Pancreas (tissue), 10 donors: ENCODE measurements at regions not wholly inside any gene's neighbourhood (a gene's known extent, or its start where the extent isn't known, plus 50 kb on each side); places are given as distances from the start of the nearest gene placed in this dataset.

Experiments
- ATAC-seq, 4 donors: fragments of 200-7000 bp; cut with Tn5 transposase; one replicate each; pipeline versions ENCODE4 v1.8.0 to v1.9.1; 2020; ENCODE audit warnings: mild to moderate bottlenecking in 4 of 4, moderate library complexity in 4 of 4
- DNase-seq, 6 donors: peaks; one replicate each; pipeline ENCODE4 v3.0.0-alpha.2; 2020
- FAIRE-seq: peaks from 2 replicates; lab custom pipeline; 2012; peaks lifted over from hg19 to GRCh38; lab: Jason Lieb, UNC
- H3K27ac ChIP-seq, 4 donors: fragments of 200-600 bp; sonication (generic); 1 replicate in 3 of 4; 2 replicates in 1 of 4; pipeline versions ENCODE4 v1.5.0 to v1.8.0; 2020
- H3K27me3 ChIP-seq, 4 donors: fragments of 200-600 bp; one replicate each; pipeline ENCODE4 v1.8.0; 2021
- H3K36me3 ChIP-seq, 3 donors: fragments of 200-600 bp; sonication (generic) in 1 of 3; one replicate each; pipeline versions ENCODE4 v1.5.0 to v1.8.0; 2020 to 2021
- H3K4me1 ChIP-seq, 3 donors: fragments of 200-600 bp; one replicate each; pipeline ENCODE4 v1.8.0; 2021
- H3K4me3 ChIP-seq, 4 donors: fragments of 200-600 bp; sonication (generic) in 2 of 4; one replicate each; pipeline versions ENCODE4 v1.5.0 to v1.8.0; 2020 to 2021
- H3K9me3 ChIP-seq, 4 donors: fragments of 200-600 bp; one replicate each; pipeline ENCODE4 v1.8.0; 2021
- CTCF ChIP-seq, 4 donors: fragments of 200-600 bp; sonication (generic) in 3 of 4; IDR thresholded peaks; one replicate each; pipeline versions ENCODE4 v1.5.0 to v1.8.0; 2021; ENCODE audit warnings: antibody characterized with exemption in 4 of 4
- WGBS, 2 donors: extraction: QIAGEN DNeasy Blood & Tissue Kit; methylation state at CpG; one replicate each; pipeline ENCODE4 v1.1.7; 2013; 5-methylcytosine and 5-hydroxymethylcytosine counted together
- intact Hi-C, 3 donors: fragments of 100-400 bp; cut with DNase I; formaldehyde crosslinking; loops; one replicate each; pipeline versions ENCODE4 v1.11.1 to v1.14.2; 2022
- donor health status: healthy with polysubstance abuse.
- donor health status: DM: no; HTN: no; CAD: no; lungs with moderate emphysema.
- donor health status: DM: no; HTN: no; CAD: no.
- donor health status: control.
- donor health status: control.
- donor health status: Bipolar disorder and iron deficiency.
- donor health status: DM: yes; HTN: yes; CAD: no.
- donor health status: DM: no; HTN: no; CAD: no.
- donor health status: DM: no; HTN: no; CAD: no.
- donor health status: DM: yes; HTN: yes; CAD: no.

GRCh38 chr17:59451706-59452105 is 113.7 kb upstream of the DHX40 start:
- DNase-seq = no peak
- no peak for FAIRE-seq
- no peak for TF ChIP-seq CTCF (IDR thresholded peaks at IDR 0.05)
- no peaks in the 10 kb centered on the region for H3K27me3 ChIP-seq
- H3K9me3 ChIP-seq = no peaks in the 10 kb centered on the region
- intact Hi-C loops = no loop called here
- H3K36me3 ChIP-seq = no peaks in the 10 kb centered on the region
- no peak overlapping the region for H3K27ac ChIP-seq
- ATAC-seq = no peak
- no peak overlapping the region for H3K4me3 ChIP-seq
- 31 to 34% methylated on average over 5 of the region's 5 CpGs for WGBS, 2 donors
- H3K4me1 ChIP-seq = no peaks in the 10 kb centered on the region

GRCh38 chr17:59454633-59455105 is 110.7 kb upstream of the DHX40 start:
- H3K4me1 ChIP-seq = no peaks in the 10 kb centered on the region
- no peaks in the 10 kb centered on the region for H3K27me3 ChIP-seq
- intact Hi-C loops = no loop called here
- no peaks in the 10 kb centered on the region for H3K36me3 ChIP-seq
- H3K27ac ChIP-seq = no peak overlapping the region
- ATAC-seq (no peak), FAIRE-seq (no peak), DNase-seq (no peak)
- H3K9me3 ChIP-seq = no peaks in the 10 kb centered on the region
- H3K4me3 ChIP-seq = no peak overlapping the region
- 88 to 90% methylated on average over 3 of the region's 3 CpGs for WGBS, 2 donors
- TF ChIP-seq CTCF (IDR thresholded peaks at IDR 0.05) = no peak

- Histone ChIP-seq H3K9me3 (no peaks in the 10 kb centered on the region), H3K4me3 (no peak overlapping the region), H3K4me1 (no peaks in the 10 kb centered on the region), H3K27ac (no peak overlapping the region), H3K36me3 (no peaks in the 10 kb centered on the region), H3K27me3 (no peaks in the 10 kb centered on the region)
- no peak for TF ChIP-seq CTCF (IDR thresholded peaks at IDR 0.05)
- 92 to 97% methylated on average over 7 of the region's 7 CpGs for WGBS, 2 donors
- ATAC-seq (no peak), DNase-seq (no peak), FAIRE-seq (no peak)
- intact Hi-C loops = no loop called here
Measured at GRCh38 chr17:59456428-59456827, 109.0 kb upstream of the DHX40 start.

GRCh38 chr17:59456923-59457615 is 108.3 kb upstream of the DHX40 start:
- H3K9me3 ChIP-seq = no peaks in the 10 kb centered on the region
- FAIRE-seq (no peak), ATAC-seq (no peak), DNase-seq (no peak)
- no peaks in the 10 kb centered on the region for H3K4me1 ChIP-seq
- WGBS, 2 donors = 96% methylated on average over 5 of the region's 5 CpGs
- no peaks in the 10 kb centered on the region for H3K27me3 ChIP-seq
- no peaks in the 10 kb centered on the region for H3K36me3 ChIP-seq
- intact Hi-C loops = no loop called here
- no peak for TF ChIP-seq CTCF (IDR thresholded peaks at IDR 0.05)
- H3K4me3 ChIP-seq = no peak overlapping the region
- no peak overlapping the region for H3K27ac ChIP-seq

GRCh38 chr17:59462385-59462784 is 103.0 kb upstream of the DHX40 start:
- 85 to 89% methylated on average over 4 of the region's 4 CpGs for WGBS, 2 donors
- no peak for DNase-seq
- TF ChIP-seq CTCF (IDR thresholded peaks at IDR 0.05) = no peak

More at GRCh38 chr17:59462385-59462784, 103.0 kb upstream of the DHX40 start:
- FAIRE-seq (no peak), ATAC-seq (no peak)
- Histone ChIP-seq H3K27ac (no peak overlapping the region), H3K27me3 (no peaks in the 10 kb centered on the region), H3K4me1 (no peaks in the 10 kb centered on the region), H3K4me3 (no peak overlapping the region), H3K36me3 (no peaks in the 10 kb centered on the region), H3K9me3 (no peaks in the 10 kb centered on the region)
- intact Hi-C loops = no loop called here
